SK-N-SH (cell line): ENCODE measurements at regions not wholly inside any gene's neighbourhood (a gene's known extent, or its start where the extent isn't known, plus 50 kb on each side); places are given as distances from the start of the nearest gene placed in this dataset.

Experiments
- CTCF ChIP-seq: fragments of 200-600 bp; sonication (generic); IDR thresholded peaks from 2 replicates; pipeline ENCODE4 v1.6.1; 2017; ENCODE audit warnings: antibody characterized with exemption, mild to moderate bottlenecking, moderate library complexity
- EZH2phosphoT487 ChIP-seq: fragments of 200-600 bp; sonication (generic); IDR thresholded peaks from 2 replicates; pipeline ENCODE4 v1.6.1; 2017; ENCODE audit warnings: low read depth, mixed run types, mild to moderate bottlenecking, antibody characterized with exemption, moderate library complexity, borderline replicate concordance
- FOXJ3 ChIP-seq: sonication (generic); formaldehyde crosslinking; IDR thresholded peaks from 2 replicates; pipeline ENCODE4 v1.5.1; 2020; ENCODE audit warnings: mild to moderate bottlenecking, missing genetic modification reagents
- GATA2 ChIP-seq: sonication (generic); formaldehyde crosslinking; IDR thresholded peaks from 2 replicates; pipeline ENCODE4 v1.5.0; 2020; ENCODE audit warnings: mild to moderate bottlenecking, missing genetic modification reagents
- MXI1 ChIP-seq: IDR thresholded peaks from 2 replicates; pipeline ENCODE4 v1.6.1; 2012; ENCODE audit warnings: mild to moderate bottlenecking, low read depth, low read length, improper control_type of control experiment
- NFIC ChIP-seq: IDR thresholded peaks from 2 replicates; pipeline ENCODE4 v1.4.0; 2012; ENCODE audit warnings: borderline replicate concordance
- POLR2AphosphoS5 ChIP-seq: IDR thresholded peaks from 2 replicates; pipeline ENCODE4 v1.6.1; 2012; ENCODE audit warnings: low read depth, low read length
- RCOR1 ChIP-seq: fragments of 150-350 bp; IDR thresholded peaks from 2 replicates; pipeline ENCODE4 v1.6.1; 2017; ENCODE audit warnings: antibody characterized with exemption, low read length
- RFX5 ChIP-seq: IDR thresholded peaks from 2 replicates; pipeline ENCODE4 v1.6.1; 2012; ENCODE audit warnings: mild to moderate bottlenecking, improper control_type of control experiment, low read length
- TAF1 ChIP-seq: IDR thresholded peaks from 2 replicates; pipeline ENCODE4 v1.6.1; 2012; ENCODE audit warnings: low read depth, mild to moderate bottlenecking, low read length, moderate library complexity, borderline replicate concordance
- TCF12 ChIP-seq: IDR thresholded peaks from 2 replicates; pipeline ENCODE4 v1.4.0; 2012

DNA sequence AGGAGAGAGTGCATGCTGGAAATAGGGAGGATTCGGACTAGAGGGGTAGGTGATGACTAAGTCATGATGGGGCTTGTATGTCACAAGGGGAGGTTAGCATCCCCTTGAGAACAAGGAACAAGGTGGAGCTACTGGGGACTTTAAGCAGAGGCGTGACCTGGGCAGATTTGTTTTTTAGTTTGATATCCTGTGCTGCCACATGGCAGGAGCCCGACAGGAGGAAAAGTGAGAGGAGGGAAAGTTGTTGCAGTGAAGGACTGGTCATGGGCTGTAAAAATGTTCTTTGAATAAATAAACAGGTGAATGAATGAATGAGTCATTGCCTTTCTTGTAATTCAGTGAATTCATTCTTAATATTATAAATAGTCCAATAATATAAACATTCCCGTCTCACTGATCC is 365.1 kb upstream of the CDH5 start:
- no peak for TF ChIP-seq RCOR1
- no peak for TF ChIP-seq GATA2 (CRISPR knock-in tag)
- no peak for TF ChIP-seq POLR2AphosphoS5
- TF ChIP-seq CTCF, result no peak
- TF ChIP-seq EZH2phosphoT487, result no peak
- TF ChIP-seq MXI1, result no peak
- no peak for TF ChIP-seq NFIC
- no peak for TF ChIP-seq FOXJ3
- no peak for TF ChIP-seq TAF1
- no peak for TF ChIP-seq TCF12
- TF ChIP-seq RFX5, result no peak
